ENCODE measurements at regions not wholly inside any gene's neighbourhood (a gene's known extent, or its start where the extent isn't known, plus 50 kb on each side); places are given as distances from the start of the nearest gene placed in this dataset.
"Not testable (repeated sequence)": the region's sequence is repeated elsewhere in the genome, so short reads cannot be mapped to it uniquely, and the experiment has no call there.

DNA sequence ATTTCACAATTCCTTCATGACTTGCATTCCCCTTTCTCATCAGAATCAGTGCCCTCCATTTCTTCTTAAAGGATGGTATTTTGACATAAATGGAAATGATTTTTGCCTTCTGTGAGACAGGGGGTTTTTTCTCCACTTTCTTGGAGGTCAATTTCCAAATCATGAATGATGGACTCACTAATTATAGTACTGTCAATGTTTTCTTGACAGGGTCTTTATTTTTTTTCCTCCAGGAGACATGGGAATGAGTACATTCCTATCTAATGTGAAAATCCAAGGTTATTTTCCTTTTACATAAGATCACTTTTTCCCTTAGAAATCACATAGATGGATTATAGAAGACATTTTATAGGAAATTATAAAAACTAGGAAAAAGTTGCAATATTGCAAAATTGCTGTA, 141.7 kb downstream of the SPATA31A6 start:
- not testable (repeated sequence) for TF ChIP-seq POLR2A (IDR thresholded peaks at IDR 0.05; ENCODE audit: borderline replicate concordance, extremely low read depth, insufficient read depth, insufficient read length); SP1 (IDR thresholded peaks at IDR 0.05; ENCODE audit: low read depth); TCF7L2 (IDR thresholded peaks at IDR 0.05; ENCODE audit: borderline replicate concordance, extremely low read depth, insufficient read depth, insufficient read length); ELF1 (IDR thresholded peaks at IDR 0.05; ENCODE audit: borderline replicate concordance, low read depth); POLR2AphosphoS5 (IDR thresholded peaks at IDR 0.05; ENCODE audit: low read depth, low read length); JUND (IDR thresholded peaks at IDR 0.05); EZH2 (IDR thresholded peaks at IDR 0.05); YY1 (IDR thresholded peaks at IDR 0.05; ENCODE audit: extremely low read depth, insufficient replicate concordance, low read depth, low read length); EGR1 (IDR thresholded peaks at IDR 0.05; ENCODE audit: low read depth)
- TF ChIP-seq, protein P1, sequence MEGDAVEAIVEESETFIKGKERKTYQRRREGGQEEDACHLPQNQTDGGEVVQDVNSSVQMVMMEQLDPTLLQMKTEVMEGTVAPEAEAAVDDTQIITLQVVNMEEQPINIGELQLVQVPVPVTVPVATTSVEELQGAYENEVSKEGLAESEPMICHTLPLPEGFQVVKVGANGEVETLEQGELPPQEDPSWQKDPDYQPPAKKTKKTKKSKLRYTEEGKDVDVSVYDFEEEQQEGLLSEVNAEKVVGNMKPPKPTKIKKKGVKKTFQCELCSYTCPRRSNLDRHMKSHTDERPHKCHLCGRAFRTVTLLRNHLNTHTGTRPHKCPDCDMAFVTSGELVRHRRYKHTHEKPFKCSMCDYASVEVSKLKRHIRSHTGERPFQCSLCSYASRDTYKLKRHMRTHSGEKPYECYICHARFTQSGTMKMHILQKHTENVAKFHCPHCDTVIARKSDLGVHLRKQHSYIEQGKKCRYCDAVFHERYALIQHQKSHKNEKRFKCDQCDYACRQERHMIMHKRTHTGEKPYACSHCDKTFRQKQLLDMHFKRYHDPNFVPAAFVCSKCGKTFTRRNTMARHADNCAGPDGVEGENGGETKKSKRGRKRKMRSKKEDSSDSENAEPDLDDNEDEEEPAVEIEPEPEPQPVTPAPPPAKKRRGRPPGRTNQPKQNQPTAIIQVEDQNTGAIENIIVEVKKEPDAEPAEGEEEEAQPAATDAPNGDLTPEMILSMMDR (IDR thresholded peaks at IDR 0.05 in 2 of 3, conservative IDR thresholded peaks at IDR 0.05 in 1 of 3; ENCODE audit: borderline replicate concordance in 1 of 3, insufficient read depth in 1 of 3, low read depth in 2 of 3, low read length in 2 of 3) = not testable (repeated sequence)
- TF ChIP-seq, protein P2, sequence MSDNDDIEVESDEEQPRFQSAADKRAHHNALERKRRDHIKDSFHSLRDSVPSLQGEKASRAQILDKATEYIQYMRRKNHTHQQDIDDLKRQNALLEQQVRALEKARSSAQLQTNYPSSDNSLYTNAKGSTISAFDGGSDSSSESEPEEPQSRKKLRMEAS (IDR thresholded peaks at IDR 0.05) = not testable (repeated sequence)

All from HCT116 (cell line).